ENCODE measurements at regions not wholly inside any gene's neighbourhood (a gene's known extent, or its start where the extent isn't known, plus 50 kb on each side); places are given as distances from the start of the nearest gene placed in this dataset.

- no peak for DNase-seq (ENCODE audit: low read depth in 2 of 2)
These were observed 526.9 kb downstream of the NPHP4 start for GRCh38 chr1:5465281-5465711.

- no peak for DNase-seq (ENCODE audit: low read depth in 2 of 2)
These were observed 527.9 kb downstream of the NPHP4 start for GRCh38 chr1:5464366-5464765.

GRCh38 chr1:5460974-5461373 lies 531.3 kb downstream of the NPHP4 start:
- no peak for DNase-seq (ENCODE audit: low read depth in 2 of 2)

GRCh38 chr1:5459839-5460610 lies 532.2 kb downstream of the NPHP4 start:
- no peak for DNase-seq (ENCODE audit: low read depth in 2 of 2)

GRCh38 chr1:5458248-5458647 lies 534.0 kb downstream of the NPHP4 start:
- DNase-seq (ENCODE audit: low read depth in 2 of 2) = no peak

- DNase-seq (ENCODE audit: low read depth in 2 of 2) = no peak
These were observed 536.0 kb downstream of the NPHP4 start for GRCh38 chr1:5456090-5456811.

GRCh38 chr1:5455651-5456050 lies 536.6 kb downstream of the NPHP4 start:
- DNase-seq (ENCODE audit: low read depth in 2 of 2) = no peak

- DNase-seq (ENCODE audit: low read depth in 2 of 2) = no peak
These were observed 537.2 kb downstream of the NPHP4 start for GRCh38 chr1:5455056-5455455.

GRCh38 chr1:5453347-5453746 lies 538.9 kb downstream of the NPHP4 start:
- DNase-seq (ENCODE audit: low read depth in 2 of 2) = no peak

- no peak for DNase-seq (ENCODE audit: low read depth in 2 of 2)
These were observed 540.6 kb downstream of the NPHP4 start for GRCh38 chr1:5451671-5452070.

GRCh38 chr1:5448486-5448885 lies 543.7 kb downstream of the NPHP4 start:
- no peak for DNase-seq (ENCODE audit: low read depth in 2 of 2)

GRCh38 chr1:5447503-5447960 lies 544.7 kb downstream of the NPHP4 start:
- DNase-seq (ENCODE audit: low read depth in 2 of 2) = no peak

- DNase-seq (ENCODE audit: low read depth in 2 of 2) = no peak
These were observed 547.8 kb downstream of the NPHP4 start for GRCh38 chr1:5444396-5444795.

GRCh38 chr1:5436808-5437207 lies 555.4 kb downstream of the NPHP4 start:
- no peak for DNase-seq (ENCODE audit: low read depth in 2 of 2)

GRCh38 chr1:5435414-5435813 lies 556.8 kb downstream of the NPHP4 start:
- no peak for DNase-seq (ENCODE audit: low read depth in 2 of 2)

- no peak for DNase-seq (ENCODE audit: low read depth in 2 of 2)
These were observed 559.8 kb downstream of the NPHP4 start for GRCh38 chr1:5432436-5432835.

- no peak for DNase-seq (ENCODE audit: low read depth in 2 of 2)
These were observed 561.1 kb downstream of the NPHP4 start for GRCh38 chr1:5430911-5431697.

- no peak for DNase-seq (ENCODE audit: low read depth in 2 of 2)
These were observed 562.1 kb downstream of the NPHP4 start for GRCh38 chr1:5430136-5430535.

- DNase-seq (ENCODE audit: low read depth in 2 of 2) = no peak
These were observed 563.9 kb downstream of the NPHP4 start for GRCh38 chr1:5428351-5428750.

- DNase-seq (ENCODE audit: low read depth in 2 of 2) = no peak
These were observed 565.1 kb downstream of the NPHP4 start for GRCh38 chr1:5427026-5427613.

- DNase-seq (ENCODE audit: low read depth in 2 of 2) = no peak
These were observed 567.2 kb downstream of the NPHP4 start for GRCh38 chr1:5424802-5425703.

Data from fibroblast of skin of left biceps (primary cell).